ENCODE measurements at regions not wholly inside any gene's neighbourhood (a gene's known extent, or its start where the extent isn't known, plus 50 kb on each side); places are given as distances from the start of the nearest gene placed in this dataset.

- intact Hi-C loops (cut with DNase I), result loop anchor here in 2 of 4 donors (10.0 kb wide), 1 partner anchor 1735 kb away; no protein-coding TSS in a partner anchor
- ATAC-seq (no peak), DNase-seq (no peak)
- Histone ChIP-seq H3K4me3 (ENCODE audit: low read length) (no peak overlapping the region), H3K27me3 (ENCODE audit: control insufficient read depth, insufficient read depth) (no peaks in the 10 kb centered on the region), H3K9me3 (ENCODE audit: control insufficient read depth, low read length) (no peaks in the 10 kb centered on the region), H3K27ac (ENCODE audit: low read length) (no peak overlapping the region), H3K4me1 (ENCODE audit: control insufficient read depth, insufficient read depth, low read length) (no peaks in the 10 kb centered on the region)
- 75% methylated on average over 2 of the region's 2 CpGs for WGBS
Observed at GRCh38 chr2:35409762-35410161, 945.8 kb upstream of the CRIM1 start.

GRCh38 chr2:35408320-35408719, 947.3 kb upstream of the CRIM1 start:
- ATAC-seq (no peak), DNase-seq (no peak)
- intact Hi-C loops (cut with DNase I), result loop anchor here in 1 of 4 donors (10.0 kb wide), 1 partner anchor 1734 kb away; no protein-coding TSS in a partner anchor
- H3K27ac ChIP-seq (ENCODE audit: low read length), result no peak overlapping the region
- no peaks in the 10 kb centered on the region for H3K4me1 ChIP-seq (ENCODE audit: control insufficient read depth, insufficient read depth, low read length)
- H3K4me3 ChIP-seq (ENCODE audit: low read length), result no peak overlapping the region
- no peaks in the 10 kb centered on the region for H3K9me3 ChIP-seq (ENCODE audit: control insufficient read depth, low read length)
- H3K27me3 ChIP-seq (ENCODE audit: control insufficient read depth, insufficient read depth), result no peaks in the 10 kb centered on the region

- intact Hi-C loops (cut with DNase I), result no loop called here
- 91% methylated on average over 22 of the region's 22 CpGs for WGBS
- no peak overlapping the region for H3K27ac ChIP-seq (ENCODE audit: low read length)
Observed at GRCh38 chr2:35391736-35392442, 963.7 kb upstream of the CRIM1 start.

GRCh38 chr2:35378791-35379190, 976.8 kb upstream of the CRIM1 start:
- Histone ChIP-seq H3K4me1 (ENCODE audit: control insufficient read depth, insufficient read depth, low read length) (no peaks in the 10 kb centered on the region), H3K27ac (ENCODE audit: low read length) (no peak overlapping the region), H3K9me3 (ENCODE audit: control insufficient read depth, low read length) (no peaks in the 10 kb centered on the region), H3K27me3 (ENCODE audit: control insufficient read depth, insufficient read depth) (no peaks in the 10 kb centered on the region), H3K4me3 (ENCODE audit: low read length) (no peak overlapping the region)
- WGBS, result 33% methylated on average over 1 of the region's 1 CpG
- DNase-seq (no peak), ATAC-seq (no peak)
- intact Hi-C loops (cut with DNase I), result no loop called here

More at GRCh38 chr2:35391736-35392442, 963.7 kb upstream of the CRIM1 start:
- Histone ChIP-seq H3K9me3 (ENCODE audit: control insufficient read depth, low read length) (no peaks in the 10 kb centered on the region), H3K27me3 (ENCODE audit: control insufficient read depth, insufficient read depth) (no peaks in the 10 kb centered on the region), H3K4me1 (ENCODE audit: control insufficient read depth, insufficient read depth, low read length) (no peaks in the 10 kb centered on the region), H3K4me3 (ENCODE audit: low read length) (no peak overlapping the region)
- ATAC-seq (no peak), DNase-seq (peak in 1 of 3 donors; percentile 40)

GRCh38 chr2:35374845-35375244, 980.7 kb upstream of the CRIM1 start:
- WGBS, result 92% methylated on average over 4 of the region's 4 CpGs
- ATAC-seq (no peak), DNase-seq (no peak)
- no peak overlapping the region for H3K27ac ChIP-seq (ENCODE audit: low read length)
- intact Hi-C loops (cut with DNase I), result no loop called here
- H3K27me3 ChIP-seq (ENCODE audit: control insufficient read depth, insufficient read depth), result no peaks in the 10 kb centered on the region
- H3K4me3 ChIP-seq (ENCODE audit: low read length), result no peak overlapping the region
- no peaks in the 10 kb centered on the region for H3K9me3 ChIP-seq (ENCODE audit: control insufficient read depth, low read length)
- no peaks in the 10 kb centered on the region for H3K4me1 ChIP-seq (ENCODE audit: control insufficient read depth, insufficient read depth, low read length)

GRCh38 chr2:35365859-35366258, 989.7 kb upstream of the CRIM1 start:
- ATAC-seq, result no peak
- intact Hi-C loops (cut with DNase I), result no loop called here
- H3K27ac ChIP-seq (ENCODE audit: low read length), result no peak overlapping the region
- H3K4me1 ChIP-seq (ENCODE audit: control insufficient read depth, insufficient read depth, low read length), result no peaks in the 10 kb centered on the region
- no peak overlapping the region for H3K4me3 ChIP-seq (ENCODE audit: low read length)
- H3K9me3 ChIP-seq (ENCODE audit: control insufficient read depth, low read length), result no peaks in the 10 kb centered on the region
- H3K27me3 ChIP-seq (ENCODE audit: control insufficient read depth, insufficient read depth), result no peaks in the 10 kb centered on the region
- whole genome bisulfite sequencing, result 50% methylated on average over 2 of the region's 2 CpGs
- DNase-seq, result no peak

- no peak for ATAC-seq
- intact Hi-C loops (cut with DNase I), result no loop called here
- Histone ChIP-seq H3K4me3 (ENCODE audit: low read length) (no peak overlapping the region), H3K9me3 (ENCODE audit: control insufficient read depth, low read length) (no peaks in the 10 kb centered on the region), H3K27ac (ENCODE audit: low read length) (no peak overlapping the region), H3K4me1 (ENCODE audit: control insufficient read depth, insufficient read depth, low read length) (no peaks in the 10 kb centered on the region), H3K27me3 (ENCODE audit: control insufficient read depth, insufficient read depth) (no peaks in the 10 kb centered on the region)
- DNase-seq, result peak in 1 of 3 donors; percentile 46
- WGBS, result 71% methylated on average over 4 of the region's 4 CpGs
Observed at GRCh38 chr2:35356332-35356731, 999.2 kb upstream of the CRIM1 start.

GRCh38 chr2:35355056-35355455, 1000.5 kb upstream of the CRIM1 start:
- intact Hi-C loops (cut with DNase I), result no loop called here
- Histone ChIP-seq H3K9me3 (ENCODE audit: control insufficient read depth, low read length) (no peaks in the 10 kb centered on the region), H3K27ac (ENCODE audit: low read length) (no peak overlapping the region), H3K4me1 (ENCODE audit: control insufficient read depth, insufficient read depth, low read length) (no peaks in the 10 kb centered on the region), H3K4me3 (ENCODE audit: low read length) (no peak overlapping the region), H3K27me3 (ENCODE audit: control insufficient read depth, insufficient read depth) (no peaks in the 10 kb centered on the region)
- ATAC-seq (no peak), DNase-seq (no peak)
- WGBS, result 89% methylated on average over 6 of the region's 6 CpGs

GRCh38 chr2:35347561-35347960, 1008.0 kb upstream of the CRIM1 start:
- no peaks in the 10 kb centered on the region for H3K4me1 ChIP-seq (ENCODE audit: control insufficient read depth, insufficient read depth, low read length)
- no peak overlapping the region for H3K27ac ChIP-seq (ENCODE audit: low read length)
- 86% methylated on average over 7 of the region's 7 CpGs for WGBS
- intact Hi-C loops (cut with DNase I), result no loop called here
- no peak overlapping the region for H3K4me3 ChIP-seq (ENCODE audit: low read length)
- H3K9me3 ChIP-seq (ENCODE audit: control insufficient read depth, low read length), result no peaks in the 10 kb centered on the region
- no peaks in the 10 kb centered on the region for H3K27me3 ChIP-seq (ENCODE audit: control insufficient read depth, insufficient read depth)
- ATAC-seq, result no peak
- no peak for DNase-seq

- intact Hi-C loops (cut with DNase I), result no loop called here
- WGBS, result 63% methylated on average over 4 of the region's 4 CpGs
Observed at GRCh38 chr2:35343135-35343534, 1012.4 kb upstream of the CRIM1 start.

GRCh38 chr2:35339211-35339610, 1016.4 kb upstream of the CRIM1 start:
- DNase-seq (no peak), ATAC-seq (no peak)
- intact Hi-C loops (cut with DNase I), result no loop called here
- Histone ChIP-seq H3K27ac (ENCODE audit: low read length) (no peak overlapping the region), H3K4me1 (ENCODE audit: control insufficient read depth, insufficient read depth, low read length) (no peaks in the 10 kb centered on the region), H3K9me3 (ENCODE audit: control insufficient read depth, low read length) (no peaks in the 10 kb centered on the region), H3K4me3 (ENCODE audit: low read length) (no peak overlapping the region), H3K27me3 (ENCODE audit: control insufficient read depth, insufficient read depth) (no peaks in the 10 kb centered on the region)

More at GRCh38 chr2:35343135-35343534, 1012.4 kb upstream of the CRIM1 start:
- no peaks in the 10 kb centered on the region for H3K9me3 ChIP-seq (ENCODE audit: control insufficient read depth, low read length)
- H3K27ac ChIP-seq (ENCODE audit: low read length), result no peak overlapping the region
- no peaks in the 10 kb centered on the region for H3K4me1 ChIP-seq (ENCODE audit: control insufficient read depth, insufficient read depth, low read length)
- no peak overlapping the region for H3K4me3 ChIP-seq (ENCODE audit: low read length)
- H3K27me3 ChIP-seq (ENCODE audit: control insufficient read depth, insufficient read depth), result no peaks in the 10 kb centered on the region
- no peak for ATAC-seq
- no peak for DNase-seq

GRCh38 chr2:35337922-35338321, 1017.7 kb upstream of the CRIM1 start:
- intact Hi-C loops (cut with DNase I), result no loop called here
- H3K9me3 ChIP-seq (ENCODE audit: control insufficient read depth, low read length), result no peaks in the 10 kb centered on the region
- no peak for DNase-seq
- no peak overlapping the region for H3K27ac ChIP-seq (ENCODE audit: low read length)
- H3K27me3 ChIP-seq (ENCODE audit: control insufficient read depth, insufficient read depth), result no peaks in the 10 kb centered on the region
- ATAC-seq, result no peak
- H3K4me3 ChIP-seq (ENCODE audit: low read length), result no peak overlapping the region
- 95% methylated on average over 2 of the region's 2 CpGs for WGBS
- no peaks in the 10 kb centered on the region for H3K4me1 ChIP-seq (ENCODE audit: control insufficient read depth, insufficient read depth, low read length)

Data from right cardiac atrium (tissue), 5 donors.